ENCODE measurements at regions not wholly inside any gene's neighbourhood (a gene's known extent, or its start where the extent isn't known, plus 50 kb on each side); places are given as distances from the start of the nearest gene placed in this dataset.

GRCh38 chr9:129383019-129383560, 205.0 kb upstream of the IER5L start:
- no peak for TF ChIP-seq CTCF (IDR thresholded peaks at IDR 0.05)
- TF ChIP-seq POLR2A (IDR thresholded peaks at IDR 0.05), result no peak
- no peak for TF ChIP-seq EP300 (IDR thresholded peaks at IDR 0.05)
